ENCODE measurements at regions not wholly inside any gene's neighbourhood (a gene's known extent, or its start where the extent isn't known, plus 50 kb on each side); places are given as distances from the start of the nearest gene placed in this dataset.
A peak's percentile ranks its signal among the peaks of the same experiment; 100 is the strongest.

GRCh38 chr12:42758806-42759205 lies 169.3 kb upstream of the PRICKLE1 start:
- H3K9ac ChIP-seq (ENCODE audit: low read length), result no peak overlapping the region
- H3K4me3 ChIP-seq (ENCODE audit: low read length), result no peak overlapping the region
- H3K27me3 ChIP-seq (replicated peaks; ENCODE audit: control insufficient read depth, insufficient read depth, low read length), result no peaks in the 10 kb centered on the region
- no peaks in the 10 kb centered on the region for H3K9me3 ChIP-seq (ENCODE audit: control insufficient read depth, low read length)
- H3K4me1 ChIP-seq (ENCODE audit: control insufficient read depth, insufficient read depth, low read length), result peaks cover 45% of the 10 kb centered on the region
- no peak for DNase-seq (ENCODE audit: low read depth)
- H3K36me3 ChIP-seq (ENCODE audit: control insufficient read depth, insufficient read depth, low read length, severe bottlenecking), result no peaks in the 10 kb centered on the region

- Histone ChIP-seq H3K9me3 (ENCODE audit: control insufficient read depth, low read length) (no peaks in the 10 kb centered on the region), H3K9ac (ENCODE audit: low read length) (no peak overlapping the region), H3K36me3 (ENCODE audit: control insufficient read depth, insufficient read depth, low read length, severe bottlenecking) (no peaks in the 10 kb centered on the region), H3K4me3 (ENCODE audit: low read length) (no peak overlapping the region), H3K27me3 (replicated peaks; ENCODE audit: control insufficient read depth, insufficient read depth, low read length) (no peaks in the 10 kb centered on the region), H3K4me1 (ENCODE audit: control insufficient read depth, insufficient read depth, low read length) (peaks cover 44% of the 10 kb centered on the region)
- no peak for DNase-seq (ENCODE audit: low read depth)
Observed at GRCh38 chr12:42757624-42758119, 168.1 kb upstream of the PRICKLE1 start.

- no peaks in the 10 kb centered on the region for H3K36me3 ChIP-seq (ENCODE audit: control insufficient read depth, insufficient read depth, low read length, severe bottlenecking)
- peak; percentile 78 for DNase-seq (ENCODE audit: low read depth)
- H3K9me3 ChIP-seq (ENCODE audit: control insufficient read depth, low read length), result no peaks in the 10 kb centered on the region
- H3K4me3 ChIP-seq (ENCODE audit: low read length), result no peak overlapping the region
- no peak overlapping the region for H3K9ac ChIP-seq (ENCODE audit: low read length)
- H3K27me3 ChIP-seq (replicated peaks; ENCODE audit: control insufficient read depth, insufficient read depth, low read length), result no peaks in the 10 kb centered on the region
- peaks cover 38% of the 10 kb centered on the region for H3K4me1 ChIP-seq (ENCODE audit: control insufficient read depth, insufficient read depth, low read length)
Observed at GRCh38 chr12:42756841-42757623, 167.5 kb upstream of the PRICKLE1 start.

GRCh38 chr12:42750356-42750755 lies 160.8 kb upstream of the PRICKLE1 start:
- Histone ChIP-seq H3K4me3 (ENCODE audit: low read length) (no peak overlapping the region), H3K4me1 (ENCODE audit: control insufficient read depth, insufficient read depth, low read length) (no peaks in the 10 kb centered on the region), H3K27me3 (replicated peaks; ENCODE audit: control insufficient read depth, insufficient read depth, low read length) (no peaks in the 10 kb centered on the region), H3K9ac (ENCODE audit: low read length) (no peak overlapping the region), H3K9me3 (ENCODE audit: control insufficient read depth, low read length) (peaks cover 21% of the 10 kb centered on the region), H3K36me3 (ENCODE audit: control insufficient read depth, insufficient read depth, low read length, severe bottlenecking) (no peaks in the 10 kb centered on the region)
- no peak for DNase-seq (ENCODE audit: low read depth)

- no peaks in the 10 kb centered on the region for H3K27me3 ChIP-seq (replicated peaks; ENCODE audit: control insufficient read depth, insufficient read depth, low read length)
- H3K4me1 ChIP-seq (ENCODE audit: control insufficient read depth, insufficient read depth, low read length), result peaks cover 5% of the 10 kb centered on the region
- H3K9me3 ChIP-seq (ENCODE audit: control insufficient read depth, low read length), result peaks cover 24% of the 10 kb centered on the region
- DNase-seq (ENCODE audit: low read depth), result no peak
- H3K4me3 ChIP-seq (ENCODE audit: low read length), result no peak overlapping the region
- no peak overlapping the region for H3K9ac ChIP-seq (ENCODE audit: low read length)
- no peaks in the 10 kb centered on the region for H3K36me3 ChIP-seq (ENCODE audit: control insufficient read depth, insufficient read depth, low read length, severe bottlenecking)
Observed at GRCh38 chr12:42749239-42749638, 159.7 kb upstream of the PRICKLE1 start.

GRCh38 chr12:42744539-42745182 lies 155.1 kb upstream of the PRICKLE1 start:
- H3K36me3 ChIP-seq (ENCODE audit: control insufficient read depth, insufficient read depth, low read length, severe bottlenecking), result no peaks in the 10 kb centered on the region
- no peak overlapping the region for H3K4me3 ChIP-seq (ENCODE audit: low read length)
- H3K4me1 ChIP-seq (ENCODE audit: control insufficient read depth, insufficient read depth, low read length), result peaks cover 29% of the 10 kb centered on the region
- no peak overlapping the region for H3K9ac ChIP-seq (ENCODE audit: low read length)
- peak; percentile 90 for DNase-seq (ENCODE audit: low read depth)
- peaks cover 24% of the 10 kb centered on the region for H3K9me3 ChIP-seq (ENCODE audit: control insufficient read depth, low read length)
- H3K27me3 ChIP-seq (replicated peaks; ENCODE audit: control insufficient read depth, insufficient read depth, low read length), result no peaks in the 10 kb centered on the region

- no peaks in the 10 kb centered on the region for H3K27me3 ChIP-seq (replicated peaks; ENCODE audit: control insufficient read depth, insufficient read depth, low read length)
- H3K9ac ChIP-seq (ENCODE audit: low read length), result no peak overlapping the region
- no peaks in the 10 kb centered on the region for H3K36me3 ChIP-seq (ENCODE audit: control insufficient read depth, insufficient read depth, low read length, severe bottlenecking)
- DNase-seq (ENCODE audit: low read depth), result no peak
- peak overlapping the region; percentile 8 for H3K4me3 ChIP-seq (ENCODE audit: low read length)
- peaks cover 29% of the 10 kb centered on the region for H3K4me1 ChIP-seq (ENCODE audit: control insufficient read depth, insufficient read depth, low read length)
- H3K9me3 ChIP-seq (ENCODE audit: control insufficient read depth, low read length), result peaks cover 24% of the 10 kb centered on the region
Observed at GRCh38 chr12:42742716-42743115, 153.2 kb upstream of the PRICKLE1 start.

GRCh38 chr12:42741771-42742510 lies 152.4 kb upstream of the PRICKLE1 start:
- H3K4me3 ChIP-seq (ENCODE audit: low read length), result peak overlapping the region; percentile 8
- H3K36me3 ChIP-seq (ENCODE audit: control insufficient read depth, insufficient read depth, low read length, severe bottlenecking), result no peaks in the 10 kb centered on the region
- peak; percentile 67 for DNase-seq (ENCODE audit: low read depth)
- peaks cover 29% of the 10 kb centered on the region for H3K4me1 ChIP-seq (ENCODE audit: control insufficient read depth, insufficient read depth, low read length)
- H3K27me3 ChIP-seq (replicated peaks; ENCODE audit: control insufficient read depth, insufficient read depth, low read length), result no peaks in the 10 kb centered on the region
- H3K9ac ChIP-seq (ENCODE audit: low read length), result no peak overlapping the region
- peaks cover 18% of the 10 kb centered on the region for H3K9me3 ChIP-seq (ENCODE audit: control insufficient read depth, low read length)

GRCh38 chr12:42741091-42741490 lies 151.5 kb upstream of the PRICKLE1 start:
- Histone ChIP-seq H3K4me1 (ENCODE audit: control insufficient read depth, insufficient read depth, low read length) (peaks cover 29% of the 10 kb centered on the region), H3K27me3 (replicated peaks; ENCODE audit: control insufficient read depth, insufficient read depth, low read length) (no peaks in the 10 kb centered on the region), H3K36me3 (ENCODE audit: control insufficient read depth, insufficient read depth, low read length, severe bottlenecking) (no peaks in the 10 kb centered on the region), H3K4me3 (ENCODE audit: low read length) (no peak overlapping the region), H3K9ac (ENCODE audit: low read length) (no peak overlapping the region), H3K9me3 (ENCODE audit: control insufficient read depth, low read length) (peaks cover 10% of the 10 kb centered on the region)
- no peak for DNase-seq (ENCODE audit: low read depth)

- H3K36me3 ChIP-seq (ENCODE audit: control insufficient read depth, insufficient read depth, low read length, severe bottlenecking), result no peaks in the 10 kb centered on the region
- no peak overlapping the region for H3K4me3 ChIP-seq (ENCODE audit: low read length)
- H3K9ac ChIP-seq (ENCODE audit: low read length), result no peak overlapping the region
- H3K27me3 ChIP-seq (replicated peaks; ENCODE audit: control insufficient read depth, insufficient read depth, low read length), result no peaks in the 10 kb centered on the region
- no peaks in the 10 kb centered on the region for H3K9me3 ChIP-seq (ENCODE audit: control insufficient read depth, low read length)
- DNase-seq (ENCODE audit: low read depth), result no peak
- peaks cover 7% of the 10 kb centered on the region for H3K4me1 ChIP-seq (ENCODE audit: control insufficient read depth, insufficient read depth, low read length)
Observed at GRCh38 chr12:42737398-42737797, 147.9 kb upstream of the PRICKLE1 start.

GRCh38 chr12:42735861-42736361 lies 146.4 kb upstream of the PRICKLE1 start:
- DNase-seq (ENCODE audit: low read depth), result no peak
- H3K9ac ChIP-seq (ENCODE audit: low read length), result no peak overlapping the region
- H3K4me1 ChIP-seq (ENCODE audit: control insufficient read depth, insufficient read depth, low read length), result no peaks in the 10 kb centered on the region
- H3K36me3 ChIP-seq (ENCODE audit: control insufficient read depth, insufficient read depth, low read length, severe bottlenecking), result no peaks in the 10 kb centered on the region
- H3K4me3 ChIP-seq (ENCODE audit: low read length), result no peak overlapping the region
- no peaks in the 10 kb centered on the region for H3K27me3 ChIP-seq (replicated peaks; ENCODE audit: control insufficient read depth, insufficient read depth, low read length)
- no peaks in the 10 kb centered on the region for H3K9me3 ChIP-seq (ENCODE audit: control insufficient read depth, low read length)

Measured in adipocyte (in vitro differentiated cells).